DOHH2 (cell line): ENCODE measurements at regions not wholly inside any gene's neighbourhood (a gene's known extent, or its start where the extent isn't known, plus 50 kb on each side); places are given as distances from the start of the nearest gene placed in this dataset.

Source experiments
- EZH2phosphoT487 ChIP-seq: fragments of 200-600 bp; sonication (generic); IDR thresholded peaks from 2 replicates; pipeline ENCODE4 v1.6.1; 2017; ENCODE audit warnings: borderline replicate concordance, mild to moderate bottlenecking, antibody characterized with exemption, low read length, moderate library complexity, mixed read lengths
- TF ChIP-seq, protein P1 (sequence below): fragments of 200-600 bp; sonication (generic); IDR thresholded peaks from one replicate; pipeline ENCODE4 v1.5.1; 2014; ENCODE audit warnings: antibody characterized with exemption, mild to moderate bottlenecking, low read depth, low read length; ENCODE audit not compliant: poor library complexity, severe bottlenecking

DNA sequence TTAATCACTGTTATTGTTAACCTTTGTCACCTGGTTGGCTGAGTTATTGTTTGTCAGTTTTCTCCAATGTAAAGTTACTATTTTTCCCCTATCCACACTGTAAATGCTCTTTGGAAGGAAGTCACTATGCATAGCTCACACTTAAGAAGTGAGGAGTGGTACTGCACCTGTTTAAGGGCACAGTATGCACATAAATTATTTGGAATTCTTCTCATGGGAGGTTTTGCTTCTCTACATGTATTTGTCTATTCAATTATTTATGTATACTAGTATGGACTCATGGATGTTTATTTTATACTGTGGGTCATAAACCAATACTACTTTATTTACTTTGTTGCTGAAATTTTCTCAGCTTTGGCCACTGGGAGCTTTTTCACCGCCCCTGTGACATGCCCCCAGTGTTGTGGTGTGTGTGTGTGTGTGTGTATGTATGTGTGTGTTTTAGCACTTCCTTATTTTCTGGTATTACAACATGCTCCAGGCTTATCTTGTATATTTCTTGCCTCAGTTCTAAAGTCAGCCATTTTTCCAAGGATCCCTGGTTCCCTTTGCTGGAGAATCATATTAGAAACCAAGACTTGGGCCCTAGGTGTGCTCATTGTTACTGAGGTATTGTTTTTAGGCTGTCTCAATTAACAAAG is 290.5 kb downstream of the KBTBD8 start:
- TF ChIP-seq, protein P1, sequence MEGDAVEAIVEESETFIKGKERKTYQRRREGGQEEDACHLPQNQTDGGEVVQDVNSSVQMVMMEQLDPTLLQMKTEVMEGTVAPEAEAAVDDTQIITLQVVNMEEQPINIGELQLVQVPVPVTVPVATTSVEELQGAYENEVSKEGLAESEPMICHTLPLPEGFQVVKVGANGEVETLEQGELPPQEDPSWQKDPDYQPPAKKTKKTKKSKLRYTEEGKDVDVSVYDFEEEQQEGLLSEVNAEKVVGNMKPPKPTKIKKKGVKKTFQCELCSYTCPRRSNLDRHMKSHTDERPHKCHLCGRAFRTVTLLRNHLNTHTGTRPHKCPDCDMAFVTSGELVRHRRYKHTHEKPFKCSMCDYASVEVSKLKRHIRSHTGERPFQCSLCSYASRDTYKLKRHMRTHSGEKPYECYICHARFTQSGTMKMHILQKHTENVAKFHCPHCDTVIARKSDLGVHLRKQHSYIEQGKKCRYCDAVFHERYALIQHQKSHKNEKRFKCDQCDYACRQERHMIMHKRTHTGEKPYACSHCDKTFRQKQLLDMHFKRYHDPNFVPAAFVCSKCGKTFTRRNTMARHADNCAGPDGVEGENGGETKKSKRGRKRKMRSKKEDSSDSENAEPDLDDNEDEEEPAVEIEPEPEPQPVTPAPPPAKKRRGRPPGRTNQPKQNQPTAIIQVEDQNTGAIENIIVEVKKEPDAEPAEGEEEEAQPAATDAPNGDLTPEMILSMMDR = no peak
- no peak for TF ChIP-seq EZH2phosphoT487
